BE2C (cell line): ENCODE measurements at regions not wholly inside any gene's neighbourhood (a gene's known extent, or its start where the extent isn't known, plus 50 kb on each side); places are given as distances from the start of the nearest gene placed in this dataset.

Experiments
- DNase-seq: peaks from one replicate; pipeline ENCODE4 v3.0.0-alpha.2; 2020
- H3K27me3 ChIP-seq: fragments of 250-450 bp; sonication (Bioruptor Pico); 2 replicates; pipeline ENCODE4 v1.5.1; 2020; ENCODE audit warnings: mild to moderate bottlenecking
- H3K36me3 ChIP-seq: fragments of 250-450 bp; sonication (Bioruptor Pico); 2 replicates; pipeline ENCODE4 v1.5.1; 2020; ENCODE audit warnings: mild to moderate bottlenecking
- H3K4me1 ChIP-seq: fragments of 250-450 bp; sonication (Bioruptor Pico); 2 replicates; pipeline ENCODE4 v1.5.1; 2020
- H3K4me3 ChIP-seq: 2 replicates; pipeline ENCODE4 v1.5.1; 2011; ENCODE audit warnings: low read depth, low read length
- H3K9me3 ChIP-seq: fragments of 250-450 bp; sonication (Bioruptor Pico); 2 replicates; pipeline ENCODE4 v1.5.1; 2020
- TF ChIP-seq, protein P1 (sequence below): IDR thresholded peaks from 2 replicates; pipeline ENCODE4 v1.5.1; 2012; ENCODE audit warnings: mild to moderate bottlenecking, low read depth, low read length

- no peaks in the 10 kb centered on the region for H3K36me3 ChIP-seq
- H3K4me3 ChIP-seq: no peak overlapping the region
- H3K9me3 ChIP-seq: no peaks in the 10 kb centered on the region
- no peak for DNase-seq
- no peaks in the 10 kb centered on the region for H3K27me3 ChIP-seq
- no peaks in the 10 kb centered on the region for H3K4me1 ChIP-seq
- TF ChIP-seq, protein P1, sequence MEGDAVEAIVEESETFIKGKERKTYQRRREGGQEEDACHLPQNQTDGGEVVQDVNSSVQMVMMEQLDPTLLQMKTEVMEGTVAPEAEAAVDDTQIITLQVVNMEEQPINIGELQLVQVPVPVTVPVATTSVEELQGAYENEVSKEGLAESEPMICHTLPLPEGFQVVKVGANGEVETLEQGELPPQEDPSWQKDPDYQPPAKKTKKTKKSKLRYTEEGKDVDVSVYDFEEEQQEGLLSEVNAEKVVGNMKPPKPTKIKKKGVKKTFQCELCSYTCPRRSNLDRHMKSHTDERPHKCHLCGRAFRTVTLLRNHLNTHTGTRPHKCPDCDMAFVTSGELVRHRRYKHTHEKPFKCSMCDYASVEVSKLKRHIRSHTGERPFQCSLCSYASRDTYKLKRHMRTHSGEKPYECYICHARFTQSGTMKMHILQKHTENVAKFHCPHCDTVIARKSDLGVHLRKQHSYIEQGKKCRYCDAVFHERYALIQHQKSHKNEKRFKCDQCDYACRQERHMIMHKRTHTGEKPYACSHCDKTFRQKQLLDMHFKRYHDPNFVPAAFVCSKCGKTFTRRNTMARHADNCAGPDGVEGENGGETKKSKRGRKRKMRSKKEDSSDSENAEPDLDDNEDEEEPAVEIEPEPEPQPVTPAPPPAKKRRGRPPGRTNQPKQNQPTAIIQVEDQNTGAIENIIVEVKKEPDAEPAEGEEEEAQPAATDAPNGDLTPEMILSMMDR: no peak
Observed at GRCh38 chr2:195543063-195543462, 114.0 kb upstream of the SLC39A10 start.

DNA sequence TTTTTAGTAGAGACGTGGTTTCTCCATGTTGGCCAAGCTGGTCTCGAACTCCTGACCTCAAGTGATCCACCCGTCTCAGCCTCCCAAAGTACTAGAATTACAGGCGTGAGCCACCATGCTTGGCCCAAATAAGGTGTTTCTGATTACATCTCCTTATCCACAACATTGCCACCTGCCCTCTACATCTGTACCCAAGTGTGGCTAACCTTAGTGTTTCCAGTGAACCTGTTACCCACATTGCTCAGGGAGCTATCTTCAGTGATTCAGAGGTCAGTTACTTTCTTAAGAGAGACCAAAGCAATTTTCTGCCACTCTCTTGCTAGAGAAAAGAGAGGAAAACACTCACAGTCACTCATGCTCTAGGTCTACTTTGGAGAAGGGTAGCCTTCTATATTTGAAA is 115.0 kb upstream of the SLC39A10 start:
- H3K4me1 ChIP-seq: no peaks in the 10 kb centered on the region
- no peaks in the 10 kb centered on the region for H3K9me3 ChIP-seq
- H3K27me3 ChIP-seq: no peaks in the 10 kb centered on the region
- DNase-seq: no peak
- no peak overlapping the region for H3K4me3 ChIP-seq
- TF ChIP-seq, protein P1: no peak
- no peaks in the 10 kb centered on the region for H3K36me3 ChIP-seq

- H3K4me1 ChIP-seq: peaks cover 12% of the 10 kb centered on the region
- no peaks in the 10 kb centered on the region for H3K27me3 ChIP-seq
- DNase-seq: no peak
- H3K9me3 ChIP-seq: no peaks in the 10 kb centered on the region
- no peaks in the 10 kb centered on the region for H3K36me3 ChIP-seq
- TF ChIP-seq, protein P1: no peak
- H3K4me3 ChIP-seq: no peak overlapping the region
Observed at GRCh38 chr2:195538937-195539336, 118.1 kb upstream of the SLC39A10 start.

DNA sequence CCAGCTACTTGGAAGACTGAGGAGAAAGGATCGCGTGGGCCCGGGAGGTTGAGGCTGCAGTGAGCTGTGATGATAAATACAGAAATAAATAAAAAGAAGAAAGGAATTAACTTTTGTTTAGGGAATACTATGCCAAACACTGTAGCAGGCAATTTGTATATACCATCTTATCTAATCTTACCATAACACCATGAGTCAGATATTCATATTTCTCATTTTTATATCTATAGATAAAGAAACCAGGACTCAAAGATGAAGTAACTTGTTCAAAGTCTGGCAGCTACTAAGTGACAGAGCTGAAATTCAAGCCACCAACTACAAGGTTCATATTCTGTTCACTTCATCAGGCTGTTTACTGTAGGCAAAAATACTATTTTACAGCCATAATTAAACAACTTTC is 119.2 kb upstream of the SLC39A10 start:
- Histone ChIP-seq H3K27me3 (no peaks in the 10 kb centered on the region), H3K4me3 (no peak overlapping the region), H3K9me3 (no peaks in the 10 kb centered on the region), H3K4me1 (peaks cover 12% of the 10 kb centered on the region), H3K36me3 (no peaks in the 10 kb centered on the region)
- TF ChIP-seq, protein P1: no peak
- no peak for DNase-seq

DNA sequence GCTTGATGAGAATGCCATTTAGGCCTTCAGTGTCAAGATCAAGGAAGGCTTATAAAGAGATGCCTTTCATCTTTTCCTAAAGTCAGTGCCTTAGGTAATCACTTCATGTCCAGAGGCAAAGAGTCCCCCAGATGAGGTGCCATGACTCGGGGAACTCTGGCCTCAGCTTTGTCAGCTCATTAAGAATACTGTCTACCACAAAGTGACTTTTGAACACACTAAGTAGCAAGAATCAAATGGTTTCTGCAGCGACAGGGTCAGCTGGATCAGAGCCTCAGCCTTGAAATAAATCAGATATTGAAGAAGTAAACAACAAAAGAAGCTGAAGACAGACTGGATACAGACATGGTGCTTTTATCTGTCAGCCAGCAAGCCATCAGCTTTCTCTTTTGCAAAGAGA is 120.1 kb upstream of the SLC39A10 start:
- Histone ChIP-seq H3K9me3 (no peaks in the 10 kb centered on the region), H3K27me3 (no peaks in the 10 kb centered on the region), H3K4me3 (no peak overlapping the region), H3K4me1 (peaks cover 19% of the 10 kb centered on the region), H3K36me3 (no peaks in the 10 kb centered on the region)
- no peak for DNase-seq
- TF ChIP-seq, protein P1: no peak

- H3K4me3 ChIP-seq: no peak overlapping the region
- no peak for DNase-seq
- H3K9me3 ChIP-seq: no peaks in the 10 kb centered on the region
- H3K4me1 ChIP-seq: peaks cover 26% of the 10 kb centered on the region
- H3K36me3 ChIP-seq: no peaks in the 10 kb centered on the region
- no peaks in the 10 kb centered on the region for H3K27me3 ChIP-seq
- TF ChIP-seq, protein P1: no peak
Observed at GRCh38 chr2:195535911-195536522, 121.0 kb upstream of the SLC39A10 start.
